GM13976 (cell line): ENCODE measurements at regions not wholly inside any gene's neighbourhood (a gene's known extent, or its start where the extent isn't known, plus 50 kb on each side); places are given as distances from the start of the nearest gene placed in this dataset.

Source experiments
- DNase-seq: peaks from one replicate; pipeline ENCODE4 v3.0.0; 2012; ENCODE audit warnings: low spot score
- CTCF ChIP-seq: IDR thresholded peaks from 2 replicates; pipeline ENCODE4 v1.5.1; 2012; ENCODE audit warnings: borderline replicate concordance, mild to moderate bottlenecking; ENCODE audit not compliant: insufficient read depth; ENCODE audit errors: extremely low read depth, missing control alignments, control extremely low read depth
- in situ Hi-C: fragments of 300-500 bp; cut with MboI; formaldehyde crosslinking; loops from one replicate; pipeline ENCODE4 v1.12.0; 2022; ENCODE audit warnings: low sequenced_read_pairs, mixed read lengths, inconsistent platforms; ENCODE audit not compliant: unreplicated experiment

- in situ Hi-C loops = no loop called here
- no peak for DNase-seq
- TF ChIP-seq CTCF = no peak
These were observed 94.6 kb upstream of the ANO1 start for GRCh38 chr11:69983571-69983877.

- TF ChIP-seq CTCF = no peak
- in situ Hi-C loops = no loop called here
- DNase-seq = no peak
These were observed 94.1 kb upstream of the ANO1 start for GRCh38 chr11:69983897-69984438.

GRCh38 chr11:69984457-69985261 lies 93.5 kb upstream of the ANO1 start:
- in situ Hi-C loops = no loop called here
- no peak for TF ChIP-seq CTCF
- DNase-seq = no peak

GRCh38 chr11:69985331-69985640 lies 92.8 kb upstream of the ANO1 start:
- no peak for DNase-seq
- in situ Hi-C loops = no loop called here
- no peak for TF ChIP-seq CTCF

- in situ Hi-C loops = no loop called here
- no peak for TF ChIP-seq CTCF
- DNase-seq = no peak
These were observed 92.3 kb upstream of the ANO1 start for GRCh38 chr11:69985641-69986439.

- in situ Hi-C loops = no loop called here
- TF ChIP-seq CTCF = no peak
- no peak for DNase-seq
These were observed 91.7 kb upstream of the ANO1 start for GRCh38 chr11:69986440-69986787.

- no peak for DNase-seq
- in situ Hi-C loops = no loop called here
- no peak for TF ChIP-seq CTCF
These were observed 91.3 kb upstream of the ANO1 start for GRCh38 chr11:69986830-69987229.
